ENCODE measurements at regions not wholly inside any gene's neighbourhood (a gene's known extent, or its start where the extent isn't known, plus 50 kb on each side); places are given as distances from the start of the nearest gene placed in this dataset.

- intact Hi-C loops (cut with micrococcal nuclease) = no loop called here
- ChIA-PET CTCF (interaction anchor here (6.8 kb wide), 1 partner anchor 11 kb away, joined by 41 read pairs; no protein-coding TSS in a partner anchor), POLR2A (interaction anchor here (0.6 kb wide), 1 partner anchor 120 kb away, joined by 5 read pairs; no protein-coding TSS in a partner anchor)
- Histone ChIP-seq H3K4me2 (ENCODE audit: insufficient read depth, low read length) (no peak overlapping the region), H3K9me3 (replicated peaks; ENCODE audit: control insufficient read depth, insufficient read depth, low read length) (no peaks in the 10 kb centered on the region), H3K27ac (ENCODE audit: insufficient read depth, low read depth, low read length) (no peak overlapping the region), H3K4me3 (replicated peaks in 1 of 3; ENCODE audit: insufficient read depth in 1 of 3, low read depth in 1 of 3, low read length in 3 of 3) (no peak overlapping the region), H3K9me1 (replicated peaks; ENCODE audit: control insufficient read depth, extremely low read depth, insufficient read depth, low read length) (no peaks in the 10 kb centered on the region), H3K4me1 (ENCODE audit: control insufficient read depth, extremely low read depth, insufficient read depth, low read length) (no peaks in the 10 kb centered on the region), H2AFZ (ENCODE audit: low read depth, low read length) (no peak overlapping the region), H3K79me2 (ENCODE audit: control insufficient read depth, insufficient read depth, low read length) (no peaks in the 10 kb centered on the region), H4K20me1 (replicated peaks; ENCODE audit: control insufficient read depth, extremely low read depth, insufficient read depth, low read length) (no peaks in the 10 kb centered on the region), H3K36me3 (ENCODE audit: control insufficient read depth in 2 of 2, extremely low read depth in 1 of 2, insufficient read depth in 2 of 2, low read length in 2 of 2) (no peaks in the 10 kb centered on the region), H3K9ac (replicated peaks; ENCODE audit: extremely low read depth, insufficient read depth, low read length) (no peak overlapping the region), H3K27me3 (ENCODE audit: control insufficient read depth in 2 of 2, insufficient read depth in 2 of 2, low read length in 2 of 2) (peaks cover 0 to 3% of the 10 kb centered on the region in 2 experiments)
- TF ChIP-seq FOS (IDR thresholded peaks at IDR 0.05; ENCODE audit: borderline replicate concordance, insufficient read depth, low read length) = no peak
- no peak for DNase-seq (ENCODE audit: low read depth, low spot score)
- dilution Hi-C loops (cut with MboI; ENCODE audit: extremely low pct_ligation_motif_present, low sequenced_read_pairs) = no loop called here
- BruUV-seq (replicated peaks) = no TSS peak
- FAIRE-seq = no peak
These were observed 148.4 kb upstream of the STMND1 start for GRCh38 chr6:16953446-16953845.

GRCh38 chr6:16950825-16951495, 150.9 kb upstream of the STMND1 start:
- dilution Hi-C loops (cut with MboI; ENCODE audit: extremely low pct_ligation_motif_present, low sequenced_read_pairs) = no loop called here
- intact Hi-C loops (cut with micrococcal nuclease) = no loop called here
- peaks cover 0 to 3% of the 10 kb centered on the region in 2 experiments for H3K27me3 ChIP-seq (ENCODE audit: control insufficient read depth in 2 of 2, insufficient read depth in 2 of 2, low read length in 2 of 2)
- H3K4me3 ChIP-seq (replicated peaks in 1 of 3; ENCODE audit: insufficient read depth in 1 of 3, low read depth in 1 of 3, low read length in 3 of 3) = no peak overlapping the region
- no peak overlapping the region for H3K27ac ChIP-seq (ENCODE audit: insufficient read depth, low read depth, low read length)
- no peak overlapping the region for H3K9ac ChIP-seq (replicated peaks; ENCODE audit: extremely low read depth, insufficient read depth, low read length)
- POLR2A ChIA-PET = no interaction called here
- H3K9me3 ChIP-seq (replicated peaks; ENCODE audit: control insufficient read depth, insufficient read depth, low read length) = no peaks in the 10 kb centered on the region
- H2AFZ ChIP-seq (ENCODE audit: low read depth, low read length) = no peak overlapping the region
- CTCF ChIA-PET = interaction anchor here (6.8 kb wide), 1 partner anchor 14 kb away, joined by 41 read pairs; no protein-coding TSS in a partner anchor
- BruUV-seq (replicated peaks) = no TSS peak
- FAIRE-seq (no peak), DNase-seq (ENCODE audit: low read depth, low spot score) (no peak)
- no peaks in the 10 kb centered on the region for H3K79me2 ChIP-seq (ENCODE audit: control insufficient read depth, insufficient read depth, low read length)
- no peaks in the 10 kb centered on the region for H3K36me3 ChIP-seq (ENCODE audit: control insufficient read depth in 2 of 2, extremely low read depth in 1 of 2, insufficient read depth in 2 of 2, low read length in 2 of 2)
- H4K20me1 ChIP-seq (replicated peaks; ENCODE audit: control insufficient read depth, extremely low read depth, insufficient read depth, low read length) = no peaks in the 10 kb centered on the region
- peaks cover 11% of the 10 kb centered on the region for H3K4me1 ChIP-seq (ENCODE audit: control insufficient read depth, extremely low read depth, insufficient read depth, low read length)
- no peaks in the 10 kb centered on the region for H3K9me1 ChIP-seq (replicated peaks; ENCODE audit: control insufficient read depth, extremely low read depth, insufficient read depth, low read length)
- no peak overlapping the region for H3K4me2 ChIP-seq (ENCODE audit: insufficient read depth, low read length)
- TF ChIP-seq MAX (IDR thresholded peaks at IDR 0.05; ENCODE audit: insufficient read depth, insufficient read length) = no peak

Data from endothelial cell of umbilical vein (primary cell).